ENCODE measurements at regions not wholly inside any gene's neighbourhood (a gene's known extent, or its start where the extent isn't known, plus 50 kb on each side); places are given as distances from the start of the nearest gene placed in this dataset.
"Not testable (repeated sequence)": the region's sequence is repeated elsewhere in the genome, so short reads cannot be mapped to it uniquely, and the experiment has no call there.

GRCh38 chr16:26863931-26864330 is 202.8 kb upstream of the C16orf82 start:
- peaks cover 16% of the 10 kb centered on the region for H3K4me1 ChIP-seq
- Mint-ChIP-seq H3K27ac (no peak overlapping the region), H3K36me3 (no peaks in the 10 kb centered on the region), H3K4me3 (no peak overlapping the region), H3K27me3 (ENCODE audit: insufficient read depth, low read depth) (peaks cover 2% of the 10 kb centered on the region), H3K9me3 (peaks cover 16% of the 10 kb centered on the region), H3K4me1 (peaks cover 3% of the 10 kb centered on the region)
- no peaks in the 10 kb centered on the region for H3F3A ChIP-seq (ENCODE audit: low read depth)
- H4K20me1 ChIP-seq (ENCODE audit: low read depth) = no peaks in the 10 kb centered on the region
- no peak for TF ChIP-seq CTCF (IDR thresholded peaks at IDR 0.05)
- no peak for TF ChIP-seq EZH2phosphoT487 (IDR thresholded peaks at IDR 0.05)
- no peak for TF ChIP-seq EZH2 (IDR thresholded peaks at IDR 0.05)
- H3K27ac ChIP-seq = no peak overlapping the region
- no peak for DNase-seq (ENCODE audit: low spot score)
- H3K4me2 ChIP-seq = no peak overlapping the region
- H3K27me3 ChIP-seq = no peaks in the 10 kb centered on the region
- no peak overlapping the region for H3K9ac ChIP-seq
- H3K9me3 ChIP-seq (ENCODE audit: low read depth) = no peaks in the 10 kb centered on the region
- H3K79me2 ChIP-seq (ENCODE audit: low read depth) = no peaks in the 10 kb centered on the region
- no peak overlapping the region for H3K4me3 ChIP-seq
- H3K36me3 ChIP-seq = no peaks in the 10 kb centered on the region
- no peak overlapping the region for H2AFZ ChIP-seq (replicated peaks)

DNA sequence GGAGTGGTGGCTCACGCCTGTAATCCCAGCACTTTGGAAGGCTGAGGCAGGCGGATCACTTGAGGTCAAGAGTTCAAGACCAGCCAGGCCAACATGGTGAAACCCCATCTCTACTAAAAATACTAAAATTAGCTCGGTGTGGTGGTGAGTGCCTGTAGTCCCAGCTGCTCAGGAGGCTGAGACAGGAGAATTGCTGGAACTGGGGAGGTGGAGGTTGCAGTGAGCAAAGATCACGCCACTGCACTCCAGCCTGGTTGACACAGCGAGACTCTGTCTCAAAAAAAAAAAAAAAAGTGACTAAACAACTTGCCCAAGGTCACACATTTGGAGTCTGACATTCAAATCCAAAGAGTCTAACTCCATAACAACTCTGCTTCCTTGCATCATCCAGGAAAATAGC is 192.4 kb upstream of the C16orf82 start:
- H3F3A ChIP-seq (ENCODE audit: low read depth); H3K9me3 Mint-ChIP-seq; H3K79me2 ChIP-seq (ENCODE audit: low read depth); H3K27ac ChIP-seq; H3K4me3 Mint-ChIP-seq; H4K20me1 ChIP-seq (ENCODE audit: low read depth); H3K4me1 Mint-ChIP-seq; H3K9ac ChIP-seq; H3K4me1 ChIP-seq; H3K4me3 ChIP-seq; DNase-seq (ENCODE audit: low spot score); H3K27me3 ChIP-seq; H2AFZ ChIP-seq (replicated peaks); H3K27me3 Mint-ChIP-seq (ENCODE audit: insufficient read depth, low read depth); H3K36me3 Mint-ChIP-seq; H3K27ac Mint-ChIP-seq; H3K36me3 ChIP-seq; H3K9me3 ChIP-seq (ENCODE audit: low read depth); H3K4me2 ChIP-seq: not testable (repeated sequence)

- no peaks in the 10 kb centered on the region for H3K4me1 Mint-ChIP-seq
Observed at GRCh38 chr16:26877421-26877820, 189.3 kb upstream of the C16orf82 start.

GRCh38 chr16:26885674-26886073 is 181.1 kb upstream of the C16orf82 start:
- H3K4me3 ChIP-seq = no peak overlapping the region
- H3K36me3 ChIP-seq = no peaks in the 10 kb centered on the region
- peaks cover 4% of the 10 kb centered on the region for H3K9me3 ChIP-seq (ENCODE audit: low read depth)
- no peak for TF ChIP-seq EZH2 (IDR thresholded peaks at IDR 0.05)
- TF ChIP-seq EZH2phosphoT487 (IDR thresholded peaks at IDR 0.05) = no peak
- TF ChIP-seq CTCF (IDR thresholded peaks at IDR 0.05) = no peak
- no peak overlapping the region for H3K4me3 Mint-ChIP-seq
- no peaks in the 10 kb centered on the region for H3K27me3 ChIP-seq
- no peaks in the 10 kb centered on the region for H3K27me3 Mint-ChIP-seq (ENCODE audit: insufficient read depth, low read depth)
- no peaks in the 10 kb centered on the region for H3F3A ChIP-seq (ENCODE audit: low read depth)
- no peak overlapping the region for H2AFZ ChIP-seq (replicated peaks)
- DNase-seq (ENCODE audit: low spot score) = no peak
- H3K79me2 ChIP-seq (ENCODE audit: low read depth) = no peaks in the 10 kb centered on the region
- H3K36me3 Mint-ChIP-seq = no peaks in the 10 kb centered on the region
- H3K4me1 Mint-ChIP-seq = no peaks in the 10 kb centered on the region
- H3K4me2 ChIP-seq = no peak overlapping the region
- H3K4me1 ChIP-seq = no peaks in the 10 kb centered on the region
- no peak overlapping the region for H3K9ac ChIP-seq
- H3K27ac Mint-ChIP-seq = no peak overlapping the region
- peaks cover 5% of the 10 kb centered on the region for H3K9me3 Mint-ChIP-seq
- no peaks in the 10 kb centered on the region for H4K20me1 ChIP-seq (ENCODE audit: low read depth)
- H3K27ac ChIP-seq = no peak overlapping the region

More at GRCh38 chr16:26877421-26877820, 189.3 kb upstream of the C16orf82 start:
- no peak for DNase-seq (ENCODE audit: low spot score)
- Mint-ChIP-seq H3K27ac (no peak overlapping the region), H3K4me3 (no peak overlapping the region), H3K36me3 (no peaks in the 10 kb centered on the region), H3K9me3 (peaks cover 5% of the 10 kb centered on the region), H3K27me3 (ENCODE audit: insufficient read depth, low read depth) (peaks cover 4% of the 10 kb centered on the region)
- Histone ChIP-seq H3K4me3 (no peak overlapping the region), H3K79me2 (ENCODE audit: low read depth) (no peaks in the 10 kb centered on the region), H3K4me1 (no peaks in the 10 kb centered on the region), H4K20me1 (ENCODE audit: low read depth) (no peaks in the 10 kb centered on the region), H3F3A (ENCODE audit: low read depth) (no peaks in the 10 kb centered on the region), H3K9ac (no peak overlapping the region), H3K36me3 (no peaks in the 10 kb centered on the region), H3K27ac (no peak overlapping the region), H2AFZ (replicated peaks) (no peak overlapping the region), H3K4me2 (no peak overlapping the region), H3K9me3 (ENCODE audit: low read depth) (no peaks in the 10 kb centered on the region), H3K27me3 (no peaks in the 10 kb centered on the region)
- TF ChIP-seq EZH2 (IDR thresholded peaks at IDR 0.05) = no peak
- TF ChIP-seq EZH2phosphoT487 (IDR thresholded peaks at IDR 0.05) = no peak
- TF ChIP-seq CTCF (IDR thresholded peaks at IDR 0.05) = no peak
